CD14-positive monocyte (primary cell): ENCODE measurements at regions not wholly inside any gene's neighbourhood (a gene's known extent, or its start where the extent isn't known, plus 50 kb on each side); places are given as distances from the start of the nearest gene placed in this dataset.
A peak's percentile ranks its signal among the peaks of the same experiment; 100 is the strongest.

Experiments
- DNase-seq, 3 donors: peaks; one replicate each; pipeline ENCODE4 v3.0.0-alpha.2; 2011 to 2022
- H2AFZ ChIP-seq: 2 replicates; pipeline ENCODE4 v1.6.0; 2012; ENCODE audit warnings: mild to moderate bottlenecking, low read depth, low read length, inconsistent platforms; ENCODE audit not compliant: insufficient read depth, poor library complexity, severe bottlenecking
- H3K27ac ChIP-seq, 2 donors: 1 replicate in 1 of 2; 2 replicates in 1 of 2; pipeline ENCODE4 v1.5.1; 2012 to 2013; ENCODE audit warnings: low read length in 2 of 2, control low read depth in 1 of 2, inconsistent platforms in 1 of 2, low read depth in 1 of 2, mild to moderate bottlenecking in 1 of 2
- H3K27me3 ChIP-seq, 2 donors: one replicate each; pipeline versions ENCODE4 v1.6.0 to v1.6.1; 2011 to 2013; ENCODE audit warnings: low read length in 2 of 2; ENCODE audit not compliant: control insufficient read depth in 2 of 2, insufficient read depth in 2 of 2
- H3K36me3 ChIP-seq, 2 donors: replicated peaks in 1 of 2; 1 replicate in 1 of 2; 2 replicates in 1 of 2; pipeline versions ENCODE4 v1.5.1 to v1.6.1; 2012 to 2013; ENCODE audit warnings: low read length in 2 of 2, control low read depth in 1 of 2, inconsistent platforms in 1 of 2, mild to moderate bottlenecking in 1 of 2; ENCODE audit not compliant: insufficient read depth in 2 of 2, control insufficient read depth in 1 of 2
- H3K4me1 ChIP-seq, 2 donors: 1 replicate in 1 of 2; 2 replicates in 1 of 2; pipeline versions ENCODE4 v1.5.1 to v1.6.1; 2012 to 2013; ENCODE audit warnings: low read length in 2 of 2, control low read depth in 1 of 2, inconsistent platforms in 1 of 2, mild to moderate bottlenecking in 1 of 2, moderate library complexity in 1 of 2; ENCODE audit not compliant: insufficient read depth in 2 of 2, control insufficient read depth in 1 of 2
- H3K4me2 ChIP-seq: replicated peaks from 2 replicates; pipeline ENCODE3; 2012; ENCODE audit warnings: low read length, moderate library complexity, mild to moderate bottlenecking; ENCODE audit not compliant: poor library complexity, severe bottlenecking; ENCODE audit errors: extremely low read depth
- H3K4me3 ChIP-seq, 3 experiments: fragments of 200-600 bp in 1 of 3; sonication (generic) in 1 of 3; replicated peaks in 1 of 3; 1 replicate in 2 of 3; 2 replicates in 1 of 3; pipeline ENCODE4 v1.5.1; 2011 to 2013; ENCODE audit warnings: low read length in 3 of 3, mild to moderate bottlenecking in 3 of 3, control low read depth in 2 of 3, low read depth in 2 of 3, inconsistent platforms in 1 of 3, moderate library complexity in 1 of 3
- H3K79me2 ChIP-seq: 2 replicates; pipeline ENCODE4 v1.6.0; 2012; ENCODE audit warnings: mild to moderate bottlenecking, control low read depth, inconsistent platforms, low read length, moderate library complexity; ENCODE audit not compliant: insufficient read depth
- H3K9ac ChIP-seq: 2 replicates; pipeline ENCODE4 v1.6.0; 2017; ENCODE audit warnings: low read length, mild to moderate bottlenecking; ENCODE audit not compliant: insufficient read depth, poor library complexity, severe bottlenecking
- H3K9me3 ChIP-seq, 2 donors: replicated peaks in 1 of 2; 1 replicate in 1 of 2; 2 replicates in 1 of 2; pipeline versions ENCODE4 v1.5.1 to v1.6.1; 2012 to 2013; ENCODE audit warnings: low read length in 2 of 2, control low read depth in 1 of 2; ENCODE audit not compliant: control insufficient read depth in 1 of 2, insufficient read depth in 1 of 2
- H4K20me1 ChIP-seq: 2 replicates; pipeline ENCODE4 v1.6.0; 2012; ENCODE audit warnings: mild to moderate bottlenecking, low read length, control low read depth, moderate library complexity; ENCODE audit not compliant: insufficient read depth
- H3K27ac Mint-ChIP-seq, 7 donors: one replicate each; pipeline ENCODE4 v1.8.0; 2020; ENCODE audit warnings: mild to moderate bottlenecking in 7 of 7, mixed read lengths in 7 of 7, moderate library complexity in 6 of 7, inconsistent platforms in 2 of 7
- H3K27me3 Mint-ChIP-seq, 3 donors: one replicate each; pipeline ENCODE4 v1.8.0; 2021 to 2022; ENCODE audit warnings: low read depth in 3 of 3, mild to moderate bottlenecking in 3 of 3, mixed read lengths in 3 of 3, moderate library complexity in 3 of 3, inconsistent platforms in 1 of 3
- H3K36me3 Mint-ChIP-seq, 2 donors: one replicate each; pipeline ENCODE4 v1.8.0; 2020; ENCODE audit warnings: mixed read lengths in 2 of 2, inconsistent platforms in 1 of 2, mild to moderate bottlenecking in 1 of 2
- H3K4me1 Mint-ChIP-seq: one replicate; pipeline ENCODE4 v1.8.0; 2020; ENCODE audit warnings: mild to moderate bottlenecking, mixed read lengths
- H3K4me3 Mint-ChIP-seq, 2 donors: one replicate each; pipeline ENCODE4 v1.8.0; 2020; ENCODE audit warnings: mild to moderate bottlenecking in 2 of 2, mixed read lengths in 2 of 2, moderate library complexity in 1 of 2
- H3K9me3 Mint-ChIP-seq, 7 donors: one replicate each; pipeline ENCODE4 v1.8.0; 2020 to 2022; ENCODE audit warnings: mixed read lengths in 7 of 7, mild to moderate bottlenecking in 6 of 7, moderate library complexity in 6 of 7, inconsistent platforms in 2 of 7
- CTCF ChIP-seq: fragments of 200-600 bp; IDR thresholded peaks from one replicate; pipeline ENCODE4 v1.8.0; 2022; ENCODE audit warnings: antibody characterized with exemption, mild to moderate bottlenecking
- WGBS: methylation state at CpG from one replicate; pipeline ENCODE4 v1.1.5; 2013; ENCODE audit warnings: missing lambda C conversion rate; ENCODE audit not compliant: insufficient coverage; 5-methylcytosine and 5-hydroxymethylcytosine counted together
- intact Hi-C, 2 donors: fragments of 100-400 bp; cut with micrococcal nuclease; formaldehyde crosslinking; loops; one replicate each; pipeline versions ENCODE4 v1.15.0 to v1.15.1; 2023

GRCh38 chr15:97755726-97756125 lies 204.8 kb upstream of the ARRDC4 start:
- WGBS = 100% methylated on average over 1 of the region's 1 CpG
- Histone ChIP-seq H3K9ac (no peak overlapping the region), H3K4me3 (no peak overlapping the region), H3K27ac (no peak overlapping the region), H3K4me2 (no peak overlapping the region), H3K79me2 (no peaks in the 10 kb centered on the region), H3K9me3 (no peaks in the 10 kb centered on the region), H2AFZ (no peak overlapping the region), H4K20me1 (no peaks in the 10 kb centered on the region), H3K27me3 (peaks cover 4 to 5% of the 10 kb centered on the region in 2 donors), H3K4me1 (peaks cover 0 to 4% of the 10 kb centered on the region in 2 donors), H3K36me3 (no peaks in the 10 kb centered on the region)
- Mint-ChIP-seq H3K27ac (no peak overlapping the region), H3K9me3 (no peaks in the 10 kb centered on the region), H3K4me3 (no peak overlapping the region), H3K27me3 (peaks cover 1 to 26% (median 14%) of the 10 kb centered on the region in 3 donors), H3K36me3 (no peaks in the 10 kb centered on the region), H3K4me1 (peaks cover 5% of the 10 kb centered on the region)
- no peak for DNase-seq
- no peak for TF ChIP-seq CTCF
- intact Hi-C loops = no loop called here

DNA sequence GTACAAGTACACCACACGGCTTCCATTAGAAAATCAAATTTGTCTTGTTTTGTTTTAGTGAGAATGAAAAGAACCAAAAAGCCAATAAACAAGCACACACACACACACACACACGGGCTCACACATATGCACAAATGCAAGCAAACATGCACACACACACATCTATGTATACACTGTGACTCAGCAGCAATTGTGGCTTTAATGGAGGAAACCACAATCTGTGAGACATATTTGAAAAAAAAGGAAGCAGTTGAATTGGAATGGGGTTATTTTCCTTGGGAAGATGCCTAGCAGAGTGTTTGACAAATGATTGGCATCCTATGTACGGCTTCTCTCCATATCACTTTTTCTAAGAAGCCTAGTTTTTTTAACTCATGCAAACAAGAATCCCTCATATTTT lies 201.1 kb upstream of the ARRDC4 start:
- no CpG with 5 or more reads among the region's 3 CpGs for WGBS

More for the DNA sequence above, 201.1 kb upstream of the ARRDC4 start:
- no peaks in the 10 kb centered on the region for H3K79me2 ChIP-seq
- peaks cover 7% of the 10 kb centered on the region in 2 donors for H3K27me3 ChIP-seq
- Mint-ChIP-seq H3K36me3 (no peaks in the 10 kb centered on the region), H3K9me3 (peaks cover 0 to 2% (median 0%) of the 10 kb centered on the region in 7 donors), H3K27me3 (peaks cover 6 to 32% (median 14%) of the 10 kb centered on the region in 3 donors), H3K4me1 (peaks cover 5% of the 10 kb centered on the region), H3K4me3 (peak overlapping the region in 1 of 2 donors; percentile 67), H3K27ac (no peak overlapping the region)
- intact Hi-C loops = no loop called here
- H3K9me3 ChIP-seq = no peaks in the 10 kb centered on the region
- H3K9ac ChIP-seq = no peak overlapping the region
- no peak overlapping the region for H3K4me3 ChIP-seq
- no peak for TF ChIP-seq CTCF
- peak in 2 of 3 donors; percentile 4 to 23 for DNase-seq
- H3K4me2 ChIP-seq = no peak overlapping the region
- peaks cover 0 to 4% of the 10 kb centered on the region in 2 donors for H3K4me1 ChIP-seq
- H3K27ac ChIP-seq = no peak overlapping the region
- no peak overlapping the region for H2AFZ ChIP-seq
- no peaks in the 10 kb centered on the region for H3K36me3 ChIP-seq
- H4K20me1 ChIP-seq = no peaks in the 10 kb centered on the region
